ENCODE measurements at regions not wholly inside any gene's neighbourhood (a gene's known extent, or its start where the extent isn't known, plus 50 kb on each side); places are given as distances from the start of the nearest gene placed in this dataset.

GRCh38 chr5:135235551-135236227, 163.3 kb downstream of the MACROH2A1 start:
- DNase-seq (ENCODE audit: low read depth, low spot score) = no peak

DNA sequence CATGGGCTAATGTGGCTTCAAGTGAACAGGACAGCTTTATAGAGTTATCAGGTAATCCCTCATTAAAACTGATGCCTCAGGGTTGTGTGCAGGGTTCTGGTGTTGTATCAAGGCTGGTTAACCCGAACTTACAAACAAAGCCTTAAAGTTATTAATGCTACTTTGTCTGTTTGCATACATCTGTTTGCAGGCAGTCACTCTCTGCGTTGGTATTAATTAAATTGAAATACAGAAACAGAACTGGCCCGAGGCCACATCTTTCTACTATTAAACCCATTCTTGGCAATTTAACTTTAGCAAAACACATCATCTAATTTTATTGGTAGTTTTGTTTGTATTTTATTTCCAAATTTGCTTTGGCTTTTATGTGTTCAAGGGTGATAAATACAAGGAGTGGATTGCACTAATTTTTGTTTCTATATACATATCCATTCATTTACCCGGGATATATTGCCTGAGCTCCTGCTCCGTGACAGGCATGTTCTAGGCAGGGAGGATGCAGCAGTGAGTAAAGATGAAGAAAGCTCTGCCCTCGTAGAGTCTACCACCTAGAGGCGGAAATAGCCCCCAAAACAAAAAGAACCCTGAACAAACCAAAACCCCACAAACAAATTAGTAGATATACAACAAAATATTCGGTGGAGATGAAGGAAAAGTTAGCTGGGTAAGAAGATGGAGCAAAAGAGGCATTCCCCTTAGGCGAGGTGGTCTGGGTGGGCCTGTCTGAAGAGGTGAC, 164.2 kb downstream of the MACROH2A1 start:
- DNase-seq (ENCODE audit: low read depth, low spot score) = no peak

GRCh38 chr5:135234242-135234641, 164.8 kb downstream of the MACROH2A1 start:
- no peak for DNase-seq (ENCODE audit: low read depth, low spot score)

- no peak for DNase-seq (ENCODE audit: low read depth, low spot score)
These were observed 165.6 kb downstream of the MACROH2A1 start for GRCh38 chr5:135233477-135233876.

GRCh38 chr5:135232958-135233357, 166.1 kb downstream of the MACROH2A1 start:
- no peak for DNase-seq (ENCODE audit: low read depth, low spot score)

- DNase-seq (ENCODE audit: low read depth, low spot score) = no peak
These were observed 167.7 kb downstream of the MACROH2A1 start for GRCh38 chr5:135231289-135231688.

- no peak for DNase-seq (ENCODE audit: low read depth, low spot score)
These were observed 168.6 kb downstream of the MACROH2A1 start for GRCh38 chr5:135230251-135230925.

DNA sequence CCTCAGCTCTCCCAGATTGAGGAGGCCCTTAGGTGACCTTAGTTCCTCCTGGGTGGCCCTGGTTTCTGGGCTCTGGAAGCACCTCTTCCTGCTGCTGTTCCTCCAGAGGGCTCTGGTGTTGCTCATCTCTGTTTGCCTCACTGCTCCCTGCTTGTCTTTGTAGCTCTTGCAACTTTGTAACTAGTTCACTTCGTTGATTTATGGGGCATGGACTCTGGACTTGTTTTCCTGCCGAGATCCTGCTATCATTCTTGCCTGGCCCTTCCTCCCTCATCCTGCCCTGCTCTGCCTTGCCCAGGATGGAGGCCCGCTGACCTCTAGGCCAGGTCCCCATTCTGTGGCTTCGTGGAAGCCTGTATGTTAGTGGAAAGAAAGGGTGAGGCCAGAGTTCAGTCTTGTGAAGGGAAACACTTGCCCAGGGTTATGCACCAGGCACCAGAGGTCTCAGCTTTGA, 169.3 kb downstream of the MACROH2A1 start:
- no peak for DNase-seq (ENCODE audit: low read depth, low spot score)

GRCh38 chr5:135229122-135229521, 169.9 kb downstream of the MACROH2A1 start:
- no peak for DNase-seq (ENCODE audit: low read depth, low spot score)

DNA sequence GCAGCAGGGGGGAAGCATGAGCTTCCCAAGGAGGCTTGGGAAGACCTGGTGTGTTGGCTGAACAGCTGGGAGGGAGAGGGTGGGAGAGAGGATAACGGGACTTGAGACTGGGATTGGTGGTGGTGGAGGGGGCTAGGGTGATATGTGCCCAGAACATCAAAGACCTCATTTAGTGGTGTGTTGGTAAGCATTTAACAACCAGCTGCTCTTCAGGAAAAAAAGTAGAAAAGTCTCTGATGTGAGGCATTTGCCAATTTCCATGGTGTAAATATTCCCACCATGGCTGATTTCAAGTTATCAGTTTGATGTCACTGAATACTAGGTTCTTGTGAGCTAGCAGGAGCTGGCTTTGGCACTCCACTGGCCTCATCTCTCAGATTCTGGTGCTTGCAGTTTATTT, 170.8 kb downstream of the MACROH2A1 start:
- DNase-seq (ENCODE audit: low read depth, low spot score) = no peak

DNA sequence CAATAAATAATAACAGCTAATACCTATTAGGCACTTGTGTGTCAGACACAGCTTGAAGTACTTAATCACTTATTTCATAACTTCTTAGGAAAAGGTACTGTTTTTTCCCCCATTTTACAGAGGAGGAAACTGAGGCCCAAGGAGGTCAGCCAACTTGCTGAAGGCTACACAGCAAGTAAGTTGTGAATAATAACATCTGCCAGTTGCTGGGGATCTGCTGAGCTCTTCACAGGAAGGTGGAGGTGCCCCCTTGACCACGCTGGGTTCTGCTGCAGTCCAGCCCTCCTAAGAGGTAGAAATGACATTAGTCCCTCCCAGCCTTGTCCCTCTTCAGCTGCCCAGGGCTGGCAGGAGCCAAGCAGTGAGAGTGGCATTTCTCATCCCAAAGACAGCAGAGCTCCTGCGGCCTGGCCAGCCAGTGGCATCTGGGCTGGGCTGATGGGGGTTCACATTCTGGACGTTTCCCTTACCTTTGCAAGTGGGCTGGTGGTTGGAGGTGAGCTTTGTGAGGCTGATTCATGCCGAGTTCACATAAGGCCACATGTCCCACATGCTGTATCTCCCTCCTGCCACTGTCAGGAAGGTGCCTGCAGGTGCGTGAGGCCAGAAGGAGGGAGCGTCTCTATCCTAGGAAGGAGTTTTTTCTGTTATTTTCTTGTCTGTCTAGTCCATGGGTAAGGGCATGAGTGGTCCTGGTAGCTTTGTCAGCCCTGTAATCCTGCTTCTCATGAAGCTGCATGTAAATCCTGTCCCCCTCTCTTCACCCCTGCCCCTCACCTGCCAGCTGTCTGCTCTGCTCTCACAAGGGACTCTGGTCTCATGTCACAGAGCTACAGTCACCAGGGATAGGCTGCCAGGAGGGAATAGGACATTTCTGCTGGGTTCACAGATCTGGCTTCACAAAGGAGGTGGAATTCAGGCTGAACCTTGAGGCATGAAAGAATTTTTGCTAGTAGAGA, 171.7 kb downstream of the MACROH2A1 start:
- no peak for DNase-seq (ENCODE audit: low read depth, low spot score)

DNA sequence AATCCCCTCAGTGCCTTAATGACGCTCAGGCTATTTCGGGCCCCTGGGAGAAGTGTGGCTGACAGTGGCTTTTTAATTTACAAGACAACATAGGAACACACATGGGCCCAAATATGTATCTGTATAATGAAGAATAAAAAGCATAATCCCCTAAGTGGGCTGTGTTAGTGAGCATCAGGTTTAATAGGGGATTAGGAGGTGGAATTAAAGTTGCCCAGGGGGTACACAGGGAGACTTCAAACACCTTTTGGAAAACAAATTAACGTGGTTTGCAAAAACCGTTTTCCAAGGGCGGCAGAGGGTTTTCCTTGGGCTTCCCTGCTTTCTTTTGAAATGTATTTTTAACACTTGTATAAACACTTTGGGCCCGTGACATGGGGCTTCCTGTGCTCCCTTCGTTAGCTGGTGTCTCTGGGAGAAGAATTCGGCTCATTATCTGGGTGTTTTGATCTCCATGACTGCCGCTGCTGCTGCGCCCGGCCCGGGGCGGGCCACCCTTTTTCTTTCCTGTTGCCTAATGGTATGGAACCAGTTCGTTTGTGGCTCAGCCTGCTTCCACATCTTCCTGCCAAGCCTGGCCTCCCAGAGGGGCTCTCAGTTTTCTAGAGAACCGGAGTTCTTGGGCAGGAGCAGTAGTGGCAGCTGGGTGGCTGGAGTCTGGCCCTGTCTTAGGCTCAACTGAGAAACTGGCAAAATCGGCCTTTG, 173.0 kb downstream of the MACROH2A1 start:
- DNase-seq (ENCODE audit: low read depth, low spot score) = no peak

DNA sequence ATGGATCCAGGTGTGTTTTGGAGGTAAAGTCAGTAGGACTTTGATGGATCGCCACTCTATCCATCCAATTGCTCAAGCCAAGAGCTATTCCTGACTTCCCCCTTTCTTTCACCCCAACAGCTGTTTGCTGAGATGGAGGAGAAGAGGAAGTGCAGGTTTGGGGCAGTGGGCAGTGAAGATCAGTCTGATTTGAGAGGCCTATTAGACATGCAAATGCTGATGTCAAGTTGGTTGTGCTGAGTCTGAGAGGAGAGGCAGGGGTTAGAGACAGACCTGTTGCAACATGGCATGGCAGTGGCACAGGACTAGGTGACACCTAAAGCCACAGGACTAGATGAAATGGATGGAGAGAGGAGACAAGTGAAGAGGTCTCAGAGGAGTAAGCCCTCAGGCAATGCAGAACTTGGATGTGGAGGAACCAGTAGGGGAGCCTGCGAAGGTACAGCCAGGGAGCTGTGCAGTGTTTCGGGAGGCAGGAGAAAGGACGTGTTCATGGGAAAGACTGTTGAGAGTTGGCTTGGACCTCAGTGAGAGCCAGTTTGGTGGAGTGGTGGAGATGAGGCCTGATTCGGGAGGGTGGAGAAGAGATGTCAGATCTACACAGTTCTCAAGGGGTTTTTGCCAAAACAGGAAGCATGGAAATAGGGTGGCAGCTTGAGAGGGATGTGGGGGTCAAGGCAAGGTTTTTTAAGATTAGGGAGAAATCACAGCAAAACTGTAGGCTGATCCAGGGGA, 175.0 kb downstream of the MACROH2A1 start:
- DNase-seq (ENCODE audit: low read depth, low spot score) = no peak

DNA sequence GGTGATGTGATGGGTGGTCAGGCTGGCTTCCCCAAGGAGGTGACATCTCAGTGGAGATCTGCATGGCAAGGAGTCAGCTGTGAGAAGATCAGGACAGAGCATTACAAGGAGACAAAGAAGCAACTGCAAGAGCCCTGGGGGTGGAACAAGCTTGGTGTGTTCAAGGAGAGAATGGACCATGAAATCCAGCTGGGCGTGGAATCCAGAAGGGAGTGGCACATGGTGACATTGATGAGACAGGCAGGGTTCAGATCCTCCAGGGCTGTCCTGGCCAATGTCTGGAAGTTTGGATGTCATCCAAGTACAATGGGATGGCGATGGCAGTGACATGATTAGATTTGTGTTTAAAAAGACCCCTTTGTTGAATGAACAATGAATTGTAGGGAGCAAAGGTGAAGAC, 175.6 kb downstream of the MACROH2A1 start:
- DNase-seq (ENCODE audit: low read depth, low spot score) = no peak

- DNase-seq (ENCODE audit: low read depth, low spot score) = no peak
These were observed 176.3 kb downstream of the MACROH2A1 start for GRCh38 chr5:135222771-135223170.

DNA sequence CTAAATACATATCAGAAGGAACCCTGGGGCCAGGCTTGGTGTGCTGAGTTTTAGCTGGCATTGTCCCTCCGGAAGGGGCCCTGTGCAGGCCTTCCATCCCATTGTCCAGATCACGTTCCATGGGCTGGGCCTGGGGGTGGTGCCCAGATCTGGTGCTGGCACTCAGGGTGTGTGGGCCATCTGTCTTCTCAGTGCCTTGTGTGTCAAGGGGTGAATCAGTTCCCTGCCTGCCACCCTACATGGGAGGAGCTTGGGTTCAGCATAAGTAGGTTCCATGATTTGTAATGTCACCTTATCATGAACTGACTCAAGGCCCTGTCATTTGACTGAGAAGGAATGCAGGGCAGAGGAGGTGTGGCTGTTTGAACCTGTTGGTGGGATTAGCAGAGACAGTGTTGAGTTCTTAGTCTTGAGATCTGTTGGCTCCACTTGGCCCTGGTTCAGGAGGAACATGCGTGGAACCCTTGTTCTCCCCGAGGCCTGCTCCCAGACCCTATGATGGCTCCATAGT, 176.8 kb downstream of the MACROH2A1 start:
- no peak for DNase-seq (ENCODE audit: low read depth, low spot score)

DNA sequence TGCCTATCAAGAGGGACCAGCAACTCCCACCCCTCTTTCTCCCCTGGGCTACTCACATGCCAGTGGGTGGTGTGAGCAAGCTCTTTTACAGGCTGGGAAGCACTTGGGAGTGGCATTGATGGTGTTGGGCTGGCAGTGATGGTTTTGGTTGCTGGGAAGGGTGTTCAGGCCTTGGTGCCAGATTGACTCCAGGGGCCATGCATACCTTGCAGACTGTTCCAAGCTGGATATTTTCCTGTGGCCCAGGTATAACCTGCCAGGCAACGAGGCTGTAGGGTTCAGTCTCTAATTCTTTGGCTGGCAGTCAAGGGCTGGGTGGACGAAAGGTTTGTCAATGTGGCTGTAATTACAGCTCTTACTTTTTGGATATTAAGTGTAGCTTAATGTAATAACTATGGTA, 177.3 kb downstream of the MACROH2A1 start:
- no peak for DNase-seq (ENCODE audit: low read depth, low spot score)

DNA sequence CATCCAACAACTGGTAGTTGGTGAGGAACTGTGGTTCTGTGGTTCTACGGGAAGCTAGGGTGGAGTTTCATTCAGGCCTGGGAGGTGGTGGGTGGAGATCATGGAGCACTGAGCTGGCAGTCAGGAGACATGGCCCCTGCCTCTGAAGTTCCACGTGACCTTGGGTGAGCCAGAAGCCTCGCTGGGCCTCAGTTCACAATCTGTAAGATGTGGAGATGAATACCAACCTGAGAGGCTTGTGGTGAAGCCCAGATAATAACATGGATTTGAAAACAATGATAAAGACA, 177.9 kb downstream of the MACROH2A1 start:
- no peak for DNase-seq (ENCODE audit: low read depth, low spot score)

GRCh38 chr5:135220394-135221186, 178.4 kb downstream of the MACROH2A1 start:
- no peak for DNase-seq (ENCODE audit: low read depth, low spot score)

All from iPS DF 19.7 (cell line).